Sigmoid colon (tissue), 4 donors: ENCODE measurements at regions not wholly inside any gene's neighbourhood (a gene's known extent, or its start where the extent isn't known, plus 50 kb on each side); places are given as distances from the start of the nearest gene placed in this dataset.
"Not testable (repeated sequence)": the region's sequence is repeated elsewhere in the genome, so short reads cannot be mapped to it uniquely, and the experiment has no call there.

Experiments
- EP300 ChIP-seq, 4 donors: sonication (generic); formaldehyde crosslinking; IDR thresholded peaks; one replicate each; pipeline ENCODE4 v1.6.1; 2017; ENCODE audit warnings: antibody characterized with exemption in 4 of 4
- POLR2A ChIP-seq, 2 donors: fragments of 450-650 bp; IDR thresholded peaks; one replicate each; pipeline ENCODE4 v1.6.1; 2016; ENCODE audit warnings: antibody characterized with exemption in 2 of 2, mild to moderate bottlenecking in 2 of 2, moderate library complexity in 2 of 2
- POLR2AphosphoS5 ChIP-seq, 4 donors: sonication (generic); formaldehyde crosslinking; IDR thresholded peaks; one replicate each; pipeline ENCODE4 v1.6.1; 2017; ENCODE audit warnings: antibody characterized with exemption in 4 of 4
- TF ChIP-seq, protein P1 (sequence below), 4 experiments: fragments of 450-650 bp in 3 of 4; fragments of 200-600 bp in 1 of 4; IDR thresholded peaks; one replicate each; pipeline ENCODE4 v1.5.1; 2016 to 2019; ENCODE audit warnings: antibody characterized with exemption in 4 of 4, mild to moderate bottlenecking in 3 of 4, moderate library complexity in 2 of 4

DNA sequence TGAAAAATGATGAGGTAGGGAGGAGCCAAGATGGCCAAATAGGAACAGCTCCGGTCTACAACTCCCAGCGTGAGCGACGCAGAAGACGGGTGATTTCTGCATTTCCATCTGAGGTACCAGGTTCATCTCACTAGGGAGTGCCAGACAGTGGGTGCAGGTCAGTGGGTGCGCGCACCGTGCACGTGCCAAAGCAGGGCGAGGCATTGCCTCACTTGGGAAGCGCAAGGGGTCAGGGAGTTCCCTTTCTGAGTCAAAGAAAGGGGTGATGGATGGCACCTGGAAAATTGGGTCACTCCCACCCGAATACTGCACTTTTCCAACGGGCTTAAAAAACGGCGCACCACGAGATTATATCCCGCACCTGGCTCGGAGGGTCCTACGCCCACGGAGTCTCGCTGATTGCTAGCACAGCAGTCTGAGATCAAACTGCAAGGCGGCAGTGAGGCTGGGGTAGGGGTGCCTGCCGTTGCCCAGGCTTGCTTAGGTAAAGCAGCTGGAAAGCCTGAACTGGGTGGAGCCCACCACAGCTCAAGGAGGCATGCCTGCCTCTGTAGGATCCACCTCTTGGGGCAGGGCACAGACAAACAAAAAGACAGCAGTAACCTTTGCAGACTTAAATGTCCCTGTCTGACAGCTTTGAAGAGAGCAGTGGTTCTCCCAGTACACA, 230.5 kb downstream of the GOLGA6L6 start:
- TF ChIP-seq, protein P1, sequence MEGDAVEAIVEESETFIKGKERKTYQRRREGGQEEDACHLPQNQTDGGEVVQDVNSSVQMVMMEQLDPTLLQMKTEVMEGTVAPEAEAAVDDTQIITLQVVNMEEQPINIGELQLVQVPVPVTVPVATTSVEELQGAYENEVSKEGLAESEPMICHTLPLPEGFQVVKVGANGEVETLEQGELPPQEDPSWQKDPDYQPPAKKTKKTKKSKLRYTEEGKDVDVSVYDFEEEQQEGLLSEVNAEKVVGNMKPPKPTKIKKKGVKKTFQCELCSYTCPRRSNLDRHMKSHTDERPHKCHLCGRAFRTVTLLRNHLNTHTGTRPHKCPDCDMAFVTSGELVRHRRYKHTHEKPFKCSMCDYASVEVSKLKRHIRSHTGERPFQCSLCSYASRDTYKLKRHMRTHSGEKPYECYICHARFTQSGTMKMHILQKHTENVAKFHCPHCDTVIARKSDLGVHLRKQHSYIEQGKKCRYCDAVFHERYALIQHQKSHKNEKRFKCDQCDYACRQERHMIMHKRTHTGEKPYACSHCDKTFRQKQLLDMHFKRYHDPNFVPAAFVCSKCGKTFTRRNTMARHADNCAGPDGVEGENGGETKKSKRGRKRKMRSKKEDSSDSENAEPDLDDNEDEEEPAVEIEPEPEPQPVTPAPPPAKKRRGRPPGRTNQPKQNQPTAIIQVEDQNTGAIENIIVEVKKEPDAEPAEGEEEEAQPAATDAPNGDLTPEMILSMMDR (IDR thresholded peaks at IDR 0.05), result not testable (repeated sequence)
- not testable (repeated sequence) for TF ChIP-seq POLR2AphosphoS5, POLR2A, EP300 (IDR thresholded peaks at IDR 0.05)
